BE2C (cell line): ENCODE measurements at regions not wholly inside any gene's neighbourhood (a gene's known extent, or its start where the extent isn't known, plus 50 kb on each side); places are given as distances from the start of the nearest gene placed in this dataset.

Experiments used
- DNase-seq: peaks from one replicate; pipeline ENCODE4 v3.0.0-alpha.2; 2020
- H3K27me3 ChIP-seq: fragments of 250-450 bp; sonication (Bioruptor Pico); 2 replicates; pipeline ENCODE4 v1.5.1; 2020; ENCODE audit warnings: mild to moderate bottlenecking
- H3K36me3 ChIP-seq: fragments of 250-450 bp; sonication (Bioruptor Pico); 2 replicates; pipeline ENCODE4 v1.5.1; 2020; ENCODE audit warnings: mild to moderate bottlenecking
- H3K4me1 ChIP-seq: fragments of 250-450 bp; sonication (Bioruptor Pico); 2 replicates; pipeline ENCODE4 v1.5.1; 2020
- H3K4me3 ChIP-seq: 2 replicates; pipeline ENCODE4 v1.5.1; 2011; ENCODE audit warnings: low read depth, low read length
- H3K9me3 ChIP-seq: fragments of 250-450 bp; sonication (Bioruptor Pico); 2 replicates; pipeline ENCODE4 v1.5.1; 2020
- CTCF ChIP-seq: IDR thresholded peaks from 2 replicates; pipeline ENCODE4 v1.5.1; 2012; ENCODE audit warnings: mild to moderate bottlenecking, low read depth, low read length

GRCh38 chr16:51436742-51437141 is 285.7 kb upstream of the SALL1 start:
- no peak for TF ChIP-seq CTCF
- no peaks in the 10 kb centered on the region for H3K4me1 ChIP-seq
- H3K36me3 ChIP-seq: no peaks in the 10 kb centered on the region
- no peak for DNase-seq
- H3K9me3 ChIP-seq: no peaks in the 10 kb centered on the region
- H3K27me3 ChIP-seq: peaks cover 13% of the 10 kb centered on the region
- H3K4me3 ChIP-seq: no peak overlapping the region

DNA sequence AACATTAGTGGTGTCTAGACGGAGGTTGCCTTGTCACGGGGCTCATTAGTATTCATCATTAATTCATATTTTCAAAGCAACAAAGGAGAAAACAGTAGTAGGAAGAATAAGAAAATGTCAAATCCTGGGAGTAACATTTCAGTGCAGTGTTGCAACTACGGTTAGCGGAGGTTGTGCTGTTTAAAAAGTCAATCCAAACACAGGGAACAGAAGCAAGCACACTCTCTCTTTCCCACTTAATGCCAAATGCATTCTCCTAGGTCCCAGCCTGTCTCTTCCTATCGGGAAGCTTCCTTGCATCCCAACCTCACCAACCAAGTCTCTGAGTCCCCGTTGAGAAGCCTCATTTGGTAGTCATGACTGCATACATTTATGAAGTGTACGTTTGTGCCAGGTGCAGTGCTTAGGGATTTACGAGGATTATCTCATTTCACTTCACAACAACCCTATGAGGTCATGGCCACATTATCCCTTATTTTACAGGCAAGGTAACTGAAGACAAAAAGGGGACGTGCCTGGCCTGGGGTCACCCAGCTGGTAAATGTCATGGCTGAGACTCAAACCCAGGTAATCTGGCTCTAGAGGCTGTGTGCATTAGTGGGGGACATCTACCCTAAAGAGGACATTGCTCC is 283.6 kb upstream of the SALL1 start:
- no peaks in the 10 kb centered on the region for H3K36me3 ChIP-seq
- DNase-seq: no peak
- peaks cover 4% of the 10 kb centered on the region; the same call in 1 of the 2 replicates for H3K27me3 ChIP-seq
- no peak for TF ChIP-seq CTCF
- H3K4me1 ChIP-seq: no peaks in the 10 kb centered on the region
- H3K4me3 ChIP-seq: no peak overlapping the region
- H3K9me3 ChIP-seq: no peaks in the 10 kb centered on the region

- Histone ChIP-seq H3K9me3 (no peaks in the 10 kb centered on the region), H3K4me3 (no peak overlapping the region), H3K4me1 (no peaks in the 10 kb centered on the region), H3K27me3 (no peaks in the 10 kb centered on the region), H3K36me3 (no peaks in the 10 kb centered on the region)
- TF ChIP-seq CTCF: no peak
- no peak for DNase-seq
Measured at GRCh38 chr16:51433599-51433998, 282.5 kb upstream of the SALL1 start.

- Histone ChIP-seq H3K4me1 (no peaks in the 10 kb centered on the region), H3K27me3 (no peaks in the 10 kb centered on the region), H3K36me3 (no peaks in the 10 kb centered on the region), H3K9me3 (no peaks in the 10 kb centered on the region), H3K4me3 (no peak overlapping the region)
- TF ChIP-seq CTCF: no peak
- no peak for DNase-seq
Measured at GRCh38 chr16:51431517-51432241, 280.6 kb upstream of the SALL1 start.

DNA sequence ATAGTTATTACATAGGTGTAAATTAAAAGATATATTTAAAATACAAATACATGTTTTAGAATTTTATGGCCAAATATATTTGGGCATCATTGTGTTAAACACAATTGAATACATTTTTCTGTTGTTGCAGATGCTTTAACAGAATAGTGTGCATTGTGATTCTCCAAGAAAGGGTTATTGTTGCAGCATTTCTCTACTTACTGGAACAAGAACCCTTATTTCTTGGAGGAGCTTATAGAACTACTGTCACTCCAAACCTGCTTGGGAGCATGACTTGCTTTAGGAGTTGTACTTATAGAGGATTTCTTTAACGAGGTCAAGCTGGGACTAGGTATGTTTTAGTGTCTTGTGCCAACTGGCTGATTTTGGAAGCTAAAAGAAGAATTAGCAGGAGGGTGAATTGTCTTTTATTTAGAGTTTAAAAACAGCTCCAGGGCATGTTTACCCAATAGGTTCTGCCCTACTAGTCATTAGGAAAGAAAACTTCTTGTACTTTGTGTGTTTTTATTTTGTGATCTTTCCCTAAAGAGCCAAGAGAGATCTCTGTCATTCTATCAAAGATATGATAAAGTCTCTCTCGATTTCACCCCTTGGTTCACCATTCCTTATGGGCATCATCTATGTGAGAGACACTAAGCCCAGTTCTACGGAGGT is 279.8 kb upstream of the SALL1 start:
- TF ChIP-seq CTCF: no peak
- H3K27me3 ChIP-seq: no peaks in the 10 kb centered on the region

GRCh38 chr16:51429041-51429440 is 278.0 kb upstream of the SALL1 start:
- TF ChIP-seq CTCF: no peak
- H3K27me3 ChIP-seq: no peaks in the 10 kb centered on the region
- H3K36me3 ChIP-seq: no peaks in the 10 kb centered on the region
- H3K4me1 ChIP-seq: no peaks in the 10 kb centered on the region
- no peak overlapping the region for H3K4me3 ChIP-seq
- no peaks in the 10 kb centered on the region for H3K9me3 ChIP-seq
- DNase-seq: no peak

More for the DNA sequence above, 279.8 kb upstream of the SALL1 start:
- no peak for DNase-seq
- Histone ChIP-seq H3K9me3 (no peaks in the 10 kb centered on the region), H3K4me3 (no peak overlapping the region), H3K36me3 (no peaks in the 10 kb centered on the region), H3K4me1 (no peaks in the 10 kb centered on the region)
